Kidney (tissue), 13 donors: ENCODE measurements at regions not wholly inside any gene's neighbourhood (a gene's known extent, or its start where the extent isn't known, plus 50 kb on each side); places are given as distances from the start of the nearest gene placed in this dataset.

Source experiments
- DNase-seq, 5 donors: peaks; one replicate each; pipeline ENCODE4 v3.0.0-alpha.2; 2013 to 2020
- FAIRE-seq: peaks from 2 replicates; lab custom pipeline; 2012; peaks lifted over from hg19 to GRCh38; lab: Jason Lieb, UNC
- H3K27ac ChIP-seq, 2 donors: one replicate each; pipeline ENCODE4 v1.7.0; 2013; ENCODE audit warnings: low read depth in 2 of 2, low read length in 2 of 2, inconsistent platforms in 1 of 2
- H3K27me3 ChIP-seq: one replicate; pipeline ENCODE4 v1.7.1; 2013; ENCODE audit warnings: low read length, inconsistent platforms; ENCODE audit not compliant: control insufficient read depth, insufficient read depth
- H3K36me3 ChIP-seq, 3 donors: one replicate each; pipeline versions ENCODE4 v1.7.0 to v1.7.1; 2013; ENCODE audit warnings: low read length in 3 of 3, control low read depth in 1 of 3, inconsistent platforms in 1 of 3; ENCODE audit not compliant: insufficient read depth in 3 of 3, control insufficient read depth in 2 of 3
- H3K4me1 ChIP-seq, 3 donors: one replicate each; pipeline versions ENCODE4 v1.7.0 to v1.7.1; 2013; ENCODE audit warnings: low read length in 3 of 3, inconsistent platforms in 1 of 3, low read depth in 1 of 3; ENCODE audit not compliant: control insufficient read depth in 2 of 3, insufficient read depth in 2 of 3
- H3K4me3 ChIP-seq, 3 donors: one replicate each; pipeline versions ENCODE4 v1.7.0 to v1.8.1; 2013; ENCODE audit warnings: low read length in 3 of 3, control low read depth in 1 of 3, inconsistent platforms in 1 of 3
- H3K9ac ChIP-seq, 3 donors: one replicate each; pipeline versions ENCODE4 v1.7.0 to v1.7.1; 2013; ENCODE audit warnings: low read length in 3 of 3, control low read depth in 1 of 3, inconsistent platforms in 1 of 3
- H3K9me3 ChIP-seq, 3 donors: one replicate each; pipeline versions ENCODE4 v1.7.0 to v1.7.1; 2013; ENCODE audit warnings: low read length in 3 of 3, control low read depth in 1 of 3, inconsistent platforms in 1 of 3; ENCODE audit not compliant: control insufficient read depth in 2 of 3, insufficient read depth in 1 of 3
- CTCF ChIP-seq: IDR thresholded peaks from 3 replicates; pipeline ENCODE4 v1.5.1; 2012; ENCODE audit warnings: mild to moderate bottlenecking, moderate library complexity, borderline replicate concordance; ENCODE audit not compliant: insufficient read depth; ENCODE audit errors: extremely low read depth
- intact Hi-C: fragments of 100-400 bp; cut with DNase I; formaldehyde crosslinking; loops from one replicate; pipeline ENCODE4 v1.11.1; 2022
- donor health status: control.
- donor health status: control.
- donor health status: control.
- donor health status: control.
- donor health status: control.
- donor health status: DM: yes; HTN: yes; CAD: no.
- donor health status: Normal renal cell carcinoma (clear cell type).

DNA sequence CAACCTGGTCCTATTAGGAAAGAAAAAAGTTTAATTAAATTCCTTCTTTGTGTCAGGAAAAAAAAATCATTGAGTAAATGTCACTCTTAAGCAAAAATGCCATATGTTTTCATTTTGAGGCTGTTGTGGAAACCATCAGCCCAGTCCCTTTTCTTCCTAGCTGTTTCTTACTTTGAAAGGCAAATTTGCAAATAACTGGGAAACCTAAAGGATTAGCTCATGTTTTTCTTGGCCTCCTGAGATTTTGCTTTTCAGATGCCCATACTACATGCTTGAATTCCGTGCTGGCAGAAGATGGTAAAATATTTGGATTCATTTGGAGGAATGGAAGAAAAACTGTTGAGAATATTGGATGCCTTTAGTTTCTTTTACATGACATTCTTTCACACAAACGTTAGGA, 182.1 kb upstream of the ADAMTS5 start:
- H3K27me3 ChIP-seq: no peaks in the 10 kb centered on the region
- H3K4me1 ChIP-seq: no peaks in the 10 kb centered on the region
- no peak overlapping the region for H3K9ac ChIP-seq
- intact Hi-C loops: no loop called here
- no peak for TF ChIP-seq CTCF
- FAIRE-seq: no peak
- no peak overlapping the region for H3K27ac ChIP-seq
- H3K9me3 ChIP-seq: no peaks in the 10 kb centered on the region
- H3K36me3 ChIP-seq: no peaks in the 10 kb centered on the region
- no peak for DNase-seq
- H3K4me3 ChIP-seq: no peak overlapping the region

DNA sequence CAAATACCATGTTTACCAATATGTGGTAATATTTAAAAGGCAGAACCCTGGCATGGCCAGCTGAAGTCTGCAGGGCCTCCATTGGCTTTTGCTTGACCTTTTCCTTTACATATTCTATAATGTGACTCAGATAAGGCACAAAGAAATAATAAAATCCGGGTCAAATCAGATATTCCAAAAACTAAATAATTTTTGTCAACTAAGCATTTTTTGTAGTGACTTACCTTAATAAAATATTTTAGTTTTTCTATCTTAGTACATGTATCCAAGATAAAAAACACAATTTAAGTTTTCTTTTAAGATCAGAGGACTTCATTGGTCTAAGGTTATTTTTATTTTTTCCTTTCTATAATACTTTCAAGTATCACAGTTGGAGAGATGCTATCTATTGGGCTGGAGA, 179.4 kb upstream of the ADAMTS5 start:
- Histone ChIP-seq H3K36me3 (no peaks in the 10 kb centered on the region), H3K4me3 (no peak overlapping the region), H3K4me1 (no peaks in the 10 kb centered on the region), H3K9me3 (no peaks in the 10 kb centered on the region), H3K9ac (no peak overlapping the region), H3K27ac (no peak overlapping the region), H3K27me3 (no peaks in the 10 kb centered on the region)
- TF ChIP-seq CTCF: no peak
- intact Hi-C loops: no loop called here
- FAIRE-seq (no peak), DNase-seq (no peak)

DNA sequence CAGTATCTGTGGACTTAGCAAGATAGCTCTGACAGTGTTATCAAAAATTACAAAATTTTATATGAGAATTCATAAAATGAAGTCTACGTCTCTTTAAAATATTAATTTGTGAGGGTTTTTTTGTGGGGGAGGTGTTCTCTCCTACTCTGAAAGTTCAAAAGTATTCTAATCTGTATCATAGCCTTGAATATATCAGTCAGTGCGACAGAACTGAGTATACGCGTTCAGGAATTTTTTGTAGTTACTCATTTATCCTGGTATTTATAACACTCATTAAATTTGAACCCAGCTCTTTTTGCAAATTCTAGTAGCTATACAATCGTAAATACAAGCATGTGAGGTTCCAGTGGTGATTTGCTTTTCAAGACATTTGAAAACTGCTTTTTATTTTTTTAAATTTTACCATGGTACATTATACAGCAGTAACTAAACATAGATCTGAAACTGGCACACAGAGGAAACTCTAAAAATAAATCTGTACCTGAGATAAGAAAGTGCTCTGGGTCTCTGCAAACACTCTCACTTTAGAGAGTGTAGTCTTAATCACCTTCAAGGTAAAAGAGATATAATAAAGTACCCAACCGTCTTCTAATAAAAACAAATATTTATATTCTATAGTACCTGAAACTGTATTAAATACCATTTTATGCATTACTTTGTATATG, 178.4 kb upstream of the ADAMTS5 start:
- DNase-seq: no peak
- no peaks in the 10 kb centered on the region for H3K4me1 ChIP-seq
- no peaks in the 10 kb centered on the region for H3K9me3 ChIP-seq
- no peaks in the 10 kb centered on the region for H3K27me3 ChIP-seq
- no peak overlapping the region for H3K9ac ChIP-seq
- intact Hi-C loops: no loop called here
- H3K4me3 ChIP-seq: no peak overlapping the region
- no peak for FAIRE-seq
- no peak for TF ChIP-seq CTCF
- no peak overlapping the region for H3K27ac ChIP-seq
- no peaks in the 10 kb centered on the region for H3K36me3 ChIP-seq

DNA sequence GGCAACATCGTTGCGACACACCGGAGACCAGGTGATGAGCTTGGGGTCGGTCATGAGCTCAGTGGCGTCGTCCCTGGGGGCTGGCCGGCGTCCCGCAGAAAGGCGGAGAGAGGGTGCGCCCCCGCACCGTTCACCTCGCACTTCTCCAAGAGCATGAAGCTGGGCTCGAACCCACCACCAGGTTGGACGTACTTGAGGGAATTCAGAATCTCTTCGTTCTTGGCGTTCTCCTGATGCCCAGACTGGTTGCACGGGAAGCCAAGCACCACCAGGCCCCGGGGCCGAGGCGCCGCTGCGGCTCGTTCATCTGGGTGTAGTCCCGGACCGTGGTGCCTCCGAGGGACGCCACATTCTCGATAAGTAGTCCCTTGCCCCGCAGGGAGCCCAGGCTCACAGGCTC, 176.6 kb upstream of the ADAMTS5 start:
- no peak overlapping the region for H3K27ac ChIP-seq
- no peak for FAIRE-seq

More for the DNA sequence above, 176.6 kb upstream of the ADAMTS5 start:
- Histone ChIP-seq H3K27me3 (no peaks in the 10 kb centered on the region), H3K4me1 (no peaks in the 10 kb centered on the region), H3K9me3 (no peaks in the 10 kb centered on the region), H3K4me3 (no peak overlapping the region), H3K9ac (no peak overlapping the region), H3K36me3 (no peaks in the 10 kb centered on the region)
- TF ChIP-seq CTCF: no peak
- intact Hi-C loops: no loop called here
- peak in 1 of 5 donors; percentile 62 for DNase-seq
